GOT3 (cell line): ENCODE measurements at regions not wholly inside any gene's neighbourhood (a gene's known extent, or its start where the extent isn't known, plus 50 kb on each side); places are given as distances from the start of the nearest gene placed in this dataset.

Experiments used
- DNase-seq: peaks from one replicate; lab custom pipeline; 2025; ENCODE audit warnings: mixed read lengths; lab: John Stamatoyannopoulos, UW

GRCh38 chr16:54511222-54511731 lies 224.7 kb upstream of the IRX3 start:
- DNase-seq = no peak

GRCh38 chr16:54510685-54511221 lies 224.2 kb upstream of the IRX3 start:
- no peak for DNase-seq

- no peak for DNase-seq
These were observed 222.9 kb upstream of the IRX3 start for GRCh38 chr16:54509456-54509855.

GRCh38 chr16:54508351-54508750 lies 221.8 kb upstream of the IRX3 start:
- no peak for DNase-seq

- no peak for DNase-seq
These were observed 220.3 kb upstream of the IRX3 start for GRCh38 chr16:54506741-54507500.

- DNase-seq = no peak
These were observed 219.6 kb upstream of the IRX3 start for GRCh38 chr16:54506214-54506580.

GRCh38 chr16:54505549-54506213 lies 219.1 kb upstream of the IRX3 start:
- DNase-seq = no peak

GRCh38 chr16:54504372-54504771 lies 217.8 kb upstream of the IRX3 start:
- DNase-seq = no peak

GRCh38 chr16:54503856-54504219 lies 217.3 kb upstream of the IRX3 start:
- DNase-seq = no peak

- DNase-seq = no peak
These were observed 216.6 kb upstream of the IRX3 start for GRCh38 chr16:54503011-54503855.

GRCh38 chr16:54501797-54502196 lies 215.2 kb upstream of the IRX3 start:
- no peak for DNase-seq

GRCh38 chr16:54493594-54493993 lies 207.0 kb upstream of the IRX3 start:
- DNase-seq = no peak

- no peak for DNase-seq
These were observed 206.5 kb upstream of the IRX3 start for GRCh38 chr16:54493061-54493460.

- DNase-seq = no peak
These were observed 203.5 kb upstream of the IRX3 start for GRCh38 chr16:54490112-54490488.

GRCh38 chr16:54489225-54490111 lies 202.9 kb upstream of the IRX3 start:
- DNase-seq = no peak

GRCh38 chr16:54488729-54489128 lies 202.1 kb upstream of the IRX3 start:
- no peak for DNase-seq

- no peak for DNase-seq
These were observed 201.3 kb upstream of the IRX3 start for GRCh38 chr16:54487933-54488332.

- DNase-seq = no peak
These were observed 198.1 kb upstream of the IRX3 start for GRCh38 chr16:54484700-54485099.

GRCh38 chr16:54482892-54483574 lies 196.4 kb upstream of the IRX3 start:
- DNase-seq = no peak

GRCh38 chr16:54480429-54480828 lies 193.8 kb upstream of the IRX3 start:
- no peak for DNase-seq

GRCh38 chr16:54479546-54479945 lies 193.0 kb upstream of the IRX3 start:
- no peak for DNase-seq
